GM12891 (cell line): ENCODE measurements at regions not wholly inside any gene's neighbourhood (a gene's known extent, or its start where the extent isn't known, plus 50 kb on each side); places are given as distances from the start of the nearest gene placed in this dataset.

Experiments
- PAX5 ChIP-seq: IDR thresholded peaks from 2 replicates; pipeline ENCODE4 v1.6.1; 2011; ENCODE audit warnings: low read length, moderate library complexity, mild to moderate bottlenecking; ENCODE audit not compliant: insufficient read depth, severe bottlenecking
- POLR2A ChIP-seq: IDR thresholded peaks from 2 replicates; pipeline ENCODE4 v1.6.1; 2011; ENCODE audit warnings: low read depth, low read length, control low read depth

- no peak for TF ChIP-seq PAX5
- TF ChIP-seq POLR2A = no peak
These were observed 334.9 kb downstream of the NEK10 start for GRCh38 chr3:27034255-27034654.
